Glutamatergic neuron (in vitro differentiated cells): ENCODE measurements at regions not wholly inside any gene's neighbourhood (a gene's known extent, or its start where the extent isn't known, plus 50 kb on each side); places are given as distances from the start of the nearest gene placed in this dataset.

Experiments used
- DNase-seq: peaks from one replicate; pipeline ENCODE4 v3.0.0; 2022
- H3K27ac Mint-ChIP-seq: one replicate; pipeline ENCODE4 v1.8.0; 2020; ENCODE audit warnings: mild to moderate bottlenecking, mixed read lengths, inconsistent platforms; ENCODE audit not compliant: unreplicated experiment
- H3K27me3 Mint-ChIP-seq: one replicate; pipeline ENCODE4 v1.8.0; 2020; ENCODE audit warnings: mild to moderate bottlenecking, moderate library complexity, mixed read lengths, inconsistent platforms; ENCODE audit not compliant: unreplicated experiment
- H3K36me3 Mint-ChIP-seq: one replicate; pipeline ENCODE4 v1.8.0; 2020; ENCODE audit warnings: mild to moderate bottlenecking, mixed read lengths, inconsistent platforms; ENCODE audit not compliant: unreplicated experiment
- H3K4me1 Mint-ChIP-seq: one replicate; pipeline ENCODE4 v1.8.0; 2020; ENCODE audit warnings: mild to moderate bottlenecking, low read depth, mixed read lengths, inconsistent platforms; ENCODE audit not compliant: unreplicated experiment
- H3K4me3 Mint-ChIP-seq: one replicate; pipeline ENCODE4 v1.8.0; 2020; ENCODE audit warnings: mild to moderate bottlenecking, mixed read lengths, inconsistent platforms; ENCODE audit not compliant: unreplicated experiment
- H3K9me3 Mint-ChIP-seq: one replicate; pipeline ENCODE4 v1.8.0; 2020; ENCODE audit warnings: mild to moderate bottlenecking, moderate library complexity, mixed read lengths, inconsistent platforms; ENCODE audit not compliant: unreplicated experiment
- CTCF ChIP-seq: fragments of 200-600 bp; sonication (generic); IDR thresholded peaks from one replicate; pipeline ENCODE4 v1.5.0; 2021; ENCODE audit not compliant: partially characterized antibody, unreplicated experiment

DNA sequence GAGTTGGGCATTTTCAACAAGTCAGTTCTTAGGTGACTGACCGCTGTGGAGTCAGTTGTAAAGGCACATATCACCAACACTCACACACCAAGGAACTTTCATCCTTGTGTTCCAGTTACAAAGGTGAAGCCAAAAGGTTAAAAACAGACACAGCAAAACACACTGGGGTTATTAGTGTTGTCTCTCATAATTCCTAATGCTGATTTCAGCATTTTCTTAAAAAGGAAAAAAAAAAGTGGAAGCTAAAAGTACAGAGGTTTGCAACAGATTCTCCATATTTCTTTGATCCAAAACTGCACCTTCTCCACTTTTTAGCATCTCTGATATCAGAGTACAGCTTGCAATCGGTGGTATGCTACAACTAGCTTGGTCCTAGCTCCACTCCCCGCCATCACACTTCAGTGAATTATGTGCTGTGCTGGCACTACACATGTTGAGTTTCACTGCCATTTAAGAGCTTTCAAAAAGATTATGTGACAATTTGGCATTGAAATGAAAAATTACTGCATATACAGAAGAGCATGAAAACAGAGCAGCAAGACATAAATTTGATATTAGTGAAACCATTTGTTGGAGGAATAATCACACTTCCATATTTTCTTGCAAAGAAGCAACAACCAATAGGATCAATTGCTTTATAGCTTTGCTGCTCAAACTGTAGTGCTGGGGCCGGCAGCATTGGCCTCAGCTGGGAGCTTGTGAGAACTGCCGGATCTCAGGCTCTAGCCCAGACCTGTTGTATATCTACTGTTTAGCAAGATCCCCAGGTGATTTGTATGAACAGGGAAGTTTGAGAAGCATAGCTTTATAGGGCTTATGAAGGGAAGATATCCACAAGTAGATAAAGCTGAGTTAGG, 62.3 kb upstream of the DAPL1 start:
- no peak for TF ChIP-seq CTCF
- DNase-seq, result no peak
- Mint-ChIP-seq H3K27ac (peak overlapping the region; percentile 28), H3K36me3 (no peaks in the 10 kb centered on the region), H3K27me3 (peaks cover 8% of the 10 kb centered on the region), H3K9me3 (peaks cover 11% of the 10 kb centered on the region), H3K4me3 (no peak overlapping the region), H3K4me1 (peaks cover 28% of the 10 kb centered on the region)

DNA sequence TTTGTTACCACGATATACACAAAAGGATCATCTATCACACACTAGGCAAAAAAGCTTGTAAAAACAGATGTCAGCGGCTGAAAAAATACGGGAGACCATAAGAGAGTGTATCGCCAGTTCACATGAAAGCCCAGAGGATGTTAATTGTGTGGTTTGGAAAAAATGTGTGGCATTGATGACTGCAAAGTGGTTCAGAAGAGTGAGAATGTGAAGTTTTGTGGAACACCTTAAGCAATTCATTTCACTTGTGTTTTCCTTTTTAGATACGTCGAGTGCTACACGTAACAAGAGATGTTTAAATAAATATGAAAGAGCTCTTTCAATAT, 61.7 kb upstream of the DAPL1 start:
- peaks cover 11% of the 10 kb centered on the region for H3K9me3 Mint-ChIP-seq
- H3K27ac Mint-ChIP-seq, result peak overlapping the region; percentile 28
- DNase-seq, result no peak
- H3K4me3 Mint-ChIP-seq, result no peak overlapping the region
- no peak for TF ChIP-seq CTCF
- H3K4me1 Mint-ChIP-seq, result peaks cover 32% of the 10 kb centered on the region
- no peaks in the 10 kb centered on the region for H3K36me3 Mint-ChIP-seq
- peaks cover 8% of the 10 kb centered on the region for H3K27me3 Mint-ChIP-seq

GRCh38 chr2:158734442-158734841, 60.7 kb upstream of the DAPL1 start:
- no peak for DNase-seq
- Mint-ChIP-seq H3K4me3 (no peak overlapping the region), H3K9me3 (peaks cover 10% of the 10 kb centered on the region), H3K27ac (no peak overlapping the region), H3K4me1 (peaks cover 31% of the 10 kb centered on the region), H3K36me3 (no peaks in the 10 kb centered on the region), H3K27me3 (peaks cover 8% of the 10 kb centered on the region)
- TF ChIP-seq CTCF, result no peak

DNA sequence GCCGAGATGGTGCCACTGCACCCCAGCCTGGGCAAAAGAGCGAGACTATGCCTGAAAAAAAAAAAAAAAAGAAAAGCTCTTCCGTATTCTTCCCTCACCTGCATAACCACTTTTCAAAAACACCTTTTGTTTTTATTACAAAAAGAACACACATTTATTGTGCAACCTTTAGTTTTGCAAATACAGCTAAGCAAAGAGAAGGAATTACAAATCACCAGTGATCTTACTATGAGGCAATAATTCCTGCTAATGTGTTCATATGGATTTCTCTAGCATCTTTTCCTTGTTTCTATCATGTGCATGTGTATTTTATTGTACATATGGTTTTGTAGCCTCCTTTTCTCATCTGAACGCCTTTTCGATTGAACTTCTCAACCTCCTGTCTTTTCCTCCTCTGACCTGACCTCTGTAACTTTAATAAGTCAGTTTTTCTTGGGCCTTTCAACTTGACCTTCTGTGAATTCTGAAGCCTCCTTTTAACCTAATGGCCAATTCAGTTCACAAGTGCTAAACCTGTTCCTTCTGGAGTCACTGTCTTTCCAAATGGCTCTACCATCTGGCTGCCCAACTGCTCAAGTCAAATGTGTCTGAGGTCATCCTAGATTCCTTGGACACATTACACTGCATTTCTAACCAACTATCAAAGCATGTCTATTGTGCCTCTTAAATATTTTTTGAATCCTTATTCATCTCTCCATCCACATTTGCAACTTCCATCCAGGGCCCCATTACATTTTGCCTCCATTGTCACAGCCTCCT, 59.1 kb upstream of the DAPL1 start:
- no peak for DNase-seq
- H3K4me3 Mint-ChIP-seq, result no peak overlapping the region
- H3K27ac Mint-ChIP-seq, result peak overlapping the region; percentile 83
- TF ChIP-seq CTCF, result no peak
- no peaks in the 10 kb centered on the region for H3K36me3 Mint-ChIP-seq
- H3K4me1 Mint-ChIP-seq, result peaks cover 31% of the 10 kb centered on the region
- H3K9me3 Mint-ChIP-seq, result peaks cover 10% of the 10 kb centered on the region
- H3K27me3 Mint-ChIP-seq, result peaks cover 6% of the 10 kb centered on the region

GRCh38 chr2:158738363-158738762, 56.8 kb upstream of the DAPL1 start:
- no peak for TF ChIP-seq CTCF
- H3K27ac Mint-ChIP-seq, result no peak overlapping the region
- DNase-seq, result no peak
- H3K4me3 Mint-ChIP-seq, result no peak overlapping the region
- peaks cover 24% of the 10 kb centered on the region for H3K4me1 Mint-ChIP-seq
- H3K27me3 Mint-ChIP-seq, result peaks cover 6% of the 10 kb centered on the region
- no peaks in the 10 kb centered on the region for H3K36me3 Mint-ChIP-seq
- H3K9me3 Mint-ChIP-seq, result peaks cover 10% of the 10 kb centered on the region
